G401.6 (cell line): ENCODE measurements at regions not wholly inside any gene's neighbourhood (a gene's known extent, or its start where the extent isn't known, plus 50 kb on each side); places are given as distances from the start of the nearest gene placed in this dataset.
A peak's percentile ranks its signal among the peaks of the same experiment; 100 is the strongest.
"Not testable (repeated sequence)": the region's sequence is repeated elsewhere in the genome, so short reads cannot be mapped to it uniquely, and the experiment has no call there.

ENCODE experiments used
- FAIRE-seq: peaks from 2 replicates; lab custom pipeline; 2012; peaks lifted over from hg19 to GRCh38; lab: Jason Lieb, UNC

- peak; percentile 77 for FAIRE-seq
Measured at GRCh38 chr4:155442267-155443105, 65.7 kb upstream of the MAP9 start.

GRCh38 chr4:155441475-155441874 is 64.7 kb upstream of the MAP9 start:
- no peak for FAIRE-seq

- FAIRE-seq = not testable (repeated sequence)
Measured at GRCh38 chr4:155439760-155440159, 63.0 kb upstream of the MAP9 start.

GRCh38 chr4:155434904-155435303 is 58.1 kb upstream of the MAP9 start:
- no peak for FAIRE-seq

- no peak for FAIRE-seq
Measured at GRCh38 chr4:155434366-155434765, 57.6 kb upstream of the MAP9 start.

GRCh38 chr4:155433636-155434360 is 57.0 kb upstream of the MAP9 start:
- no peak for FAIRE-seq

GRCh38 chr4:155430895-155431795 is 54.4 kb upstream of the MAP9 start:
- no peak for FAIRE-seq

GRCh38 chr4:155428128-155428527 is 51.4 kb upstream of the MAP9 start:
- FAIRE-seq = no peak

GRCh38 chr4:155426953-155427352 is 50.2 kb upstream of the MAP9 start:
- no peak for FAIRE-seq
